H1 (cell line): ENCODE measurements at regions not wholly inside any gene's neighbourhood (a gene's known extent, or its start where the extent isn't known, plus 50 kb on each side); places are given as distances from the start of the nearest gene placed in this dataset.

ENCODE experiments used
- ATF3 ChIP-seq: IDR thresholded peaks from 2 replicates; pipeline ENCODE4 v1.6.1; 2011; ENCODE audit warnings: low read depth, mild to moderate bottlenecking, low read length; ENCODE audit not compliant: insufficient read depth
- CHD7 ChIP-seq: fragments of 300-600 bp; sonication (generic); IDR thresholded peaks from 2 replicates; pipeline ENCODE4 v1.7.1; 2012; ENCODE audit warnings: low read length, moderate library complexity, mild to moderate bottlenecking, inconsistent platforms; ENCODE audit not compliant: insufficient replicate concordance
- KDM4A ChIP-seq: IDR thresholded peaks from one replicate; pipeline ENCODE4 v1.7.1; 2012; ENCODE audit warnings: low read depth, mild to moderate bottlenecking, moderate library complexity, low read length, inconsistent platforms; ENCODE audit not compliant: severe bottlenecking
- POU5F1 ChIP-seq: IDR thresholded peaks from 2 replicates; pipeline ENCODE4 v1.6.1; 2011; ENCODE audit warnings: low read depth, mild to moderate bottlenecking, low read length, moderate library complexity
- RFX5 ChIP-seq: IDR thresholded peaks from 2 replicates; pipeline ENCODE4 v1.6.1; 2011; ENCODE audit warnings: low read depth, low read length, improper control_type of control experiment, borderline replicate concordance
- SIN3A ChIP-seq, 2 experiments: IDR thresholded peaks in 1 of 2; conservative IDR thresholded peaks in 1 of 2; 2 replicates each; pipeline ENCODE4 v1.6.1; 2011 to 2012; ENCODE audit warnings: low read length in 2 of 2, improper control_type of control experiment in 1 of 2, low read depth in 1 of 2, mild to moderate bottlenecking in 1 of 2
- SP1 ChIP-seq: IDR thresholded peaks from 2 replicates; pipeline ENCODE4 v1.6.1; 2011; ENCODE audit warnings: low read depth, low read length
- TF ChIP-seq, protein P1 (sequence below): IDR thresholded peaks from 2 replicates; pipeline ENCODE4 v1.6.1; 2012; ENCODE audit warnings: low read length, inconsistent platforms

DNA sequence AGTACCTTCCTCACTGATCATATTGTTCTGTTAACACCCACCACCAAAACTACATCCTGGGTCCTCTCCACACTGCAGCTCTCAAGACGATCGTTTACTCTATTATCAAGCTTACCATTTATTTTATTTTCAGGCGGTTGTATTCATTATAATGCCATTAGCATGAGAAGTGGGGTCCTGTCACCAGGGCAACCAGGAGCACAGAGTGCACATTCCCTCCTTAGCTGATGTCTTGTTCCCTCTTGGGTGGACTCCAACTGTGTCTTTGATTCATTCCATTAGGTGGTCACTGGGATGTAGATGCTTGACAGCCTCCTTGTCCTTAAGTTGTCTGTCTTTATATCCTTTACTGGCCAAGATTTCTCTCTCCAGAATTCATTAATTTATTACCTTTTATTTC is 965.9 kb upstream of the EEF2KMT start (continued):
- TF ChIP-seq CHD7 (no peak), POU5F1 (no peak), KDM4A (no peak), RFX5 (no peak), ATF3 (no peak), SP1 (no peak), SIN3A (conservative IDR thresholded peaks at IDR 0.05 in 1 of 2, IDR thresholded peaks at IDR 0.05 in 1 of 2; ENCODE audit: low read depth in 1 of 2, low read length in 2 of 2) (no peak)
- TF ChIP-seq, protein P1, sequence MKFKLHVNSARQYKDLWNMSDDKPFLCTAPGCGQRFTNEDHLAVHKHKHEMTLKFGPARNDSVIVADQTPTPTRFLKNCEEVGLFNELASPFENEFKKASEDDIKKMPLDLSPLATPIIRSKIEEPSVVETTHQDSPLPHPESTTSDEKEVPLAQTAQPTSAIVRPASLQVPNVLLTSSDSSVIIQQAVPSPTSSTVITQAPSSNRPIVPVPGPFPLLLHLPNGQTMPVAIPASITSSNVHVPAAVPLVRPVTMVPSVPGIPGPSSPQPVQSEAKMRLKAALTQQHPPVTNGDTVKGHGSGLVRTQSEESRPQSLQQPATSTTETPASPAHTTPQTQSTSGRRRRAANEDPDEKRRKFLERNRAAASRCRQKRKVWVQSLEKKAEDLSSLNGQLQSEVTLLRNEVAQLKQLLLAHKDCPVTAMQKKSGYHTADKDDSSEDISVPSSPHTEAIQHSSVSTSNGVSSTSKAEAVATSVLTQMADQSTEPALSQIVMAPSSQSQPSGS: no peak
